ENCODE measurements at regions not wholly inside any gene's neighbourhood (a gene's known extent, or its start where the extent isn't known, plus 50 kb on each side); places are given as distances from the start of the nearest gene placed in this dataset.

DNA sequence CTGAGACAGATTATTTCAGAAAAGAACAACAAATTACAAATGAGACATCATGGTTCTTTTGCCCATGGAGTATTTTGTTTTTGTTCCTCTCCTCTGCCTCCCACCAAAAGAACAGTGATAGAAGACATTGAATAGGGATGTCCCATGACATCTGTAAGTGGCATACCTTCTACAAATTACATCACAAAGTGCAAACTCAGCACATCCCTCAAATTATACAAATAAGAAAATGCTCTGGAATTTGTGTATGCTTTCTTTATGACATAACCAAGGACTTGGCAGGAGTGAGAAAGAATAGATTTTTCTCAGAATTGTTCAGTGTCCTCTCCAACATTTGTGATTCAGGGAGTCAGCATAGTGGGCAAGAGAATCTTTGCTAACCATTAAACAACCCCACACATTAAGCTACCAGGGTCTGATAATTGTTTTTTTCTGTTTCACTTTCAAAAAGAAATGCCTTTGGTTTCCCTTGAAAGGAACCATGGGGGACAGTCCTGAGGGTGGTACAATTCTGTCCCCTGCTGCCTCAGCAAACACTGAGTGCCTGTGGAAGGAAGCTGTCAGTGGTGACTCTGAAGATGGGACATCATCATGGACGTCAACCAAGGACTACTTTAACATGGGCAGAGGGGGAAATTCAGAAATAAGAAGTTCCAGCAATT, 430.3 kb downstream of the AASDHPPT start:
- Histone ChIP-seq H3K4me1 (ENCODE audit: insufficient read depth, low read length) (no peaks in the 10 kb centered on the region), H3F3A (ENCODE audit: low read length, unreplicated experiment) (no peaks in the 10 kb centered on the region), H3K27ac (ENCODE audit: low read length) (no peak overlapping the region), H3K36me3 (ENCODE audit: low read depth, low read length) (no peaks in the 10 kb centered on the region), H3K4me2 (ENCODE audit: low read length) (no peak overlapping the region), H3K9me3 (ENCODE audit: low read length) (no peaks in the 10 kb centered on the region), H3K27me3 (ENCODE audit: low read length) (no peaks in the 10 kb centered on the region), H3K4me3 (ENCODE audit: low read length) (no peak overlapping the region), H4K20me1 (ENCODE audit: low read length) (no peaks in the 10 kb centered on the region), H3K9ac (ENCODE audit: low read length) (no peak overlapping the region), H3K9me2 (replicated peaks; ENCODE audit: low read length) (no peaks in the 10 kb centered on the region), H3K79me2 (ENCODE audit: low read length) (no peaks in the 10 kb centered on the region), H2AFZ (ENCODE audit: low read length) (no peak overlapping the region)
- DNase-seq (no peak), ATAC-seq (no peak)
- BruUV-seq (replicated peaks) = no TSS peak
- intact Hi-C loops (cut with micrococcal nuclease) = no loop called here
- ChIA-PET POLR2A (ENCODE audit: unreplicated experiment) (no interaction called here), CTCF (no interaction called here)
- TF ChIP-seq EZH2 (IDR thresholded peaks at IDR 0.05; ENCODE audit: low read length, unreplicated experiment) = no peak
- no peak for TF ChIP-seq EZH2phosphoT487 (IDR thresholded peaks at IDR 0.05; ENCODE audit: borderline replicate concordance, low read length)
- TF ChIP-seq, protein P1, sequence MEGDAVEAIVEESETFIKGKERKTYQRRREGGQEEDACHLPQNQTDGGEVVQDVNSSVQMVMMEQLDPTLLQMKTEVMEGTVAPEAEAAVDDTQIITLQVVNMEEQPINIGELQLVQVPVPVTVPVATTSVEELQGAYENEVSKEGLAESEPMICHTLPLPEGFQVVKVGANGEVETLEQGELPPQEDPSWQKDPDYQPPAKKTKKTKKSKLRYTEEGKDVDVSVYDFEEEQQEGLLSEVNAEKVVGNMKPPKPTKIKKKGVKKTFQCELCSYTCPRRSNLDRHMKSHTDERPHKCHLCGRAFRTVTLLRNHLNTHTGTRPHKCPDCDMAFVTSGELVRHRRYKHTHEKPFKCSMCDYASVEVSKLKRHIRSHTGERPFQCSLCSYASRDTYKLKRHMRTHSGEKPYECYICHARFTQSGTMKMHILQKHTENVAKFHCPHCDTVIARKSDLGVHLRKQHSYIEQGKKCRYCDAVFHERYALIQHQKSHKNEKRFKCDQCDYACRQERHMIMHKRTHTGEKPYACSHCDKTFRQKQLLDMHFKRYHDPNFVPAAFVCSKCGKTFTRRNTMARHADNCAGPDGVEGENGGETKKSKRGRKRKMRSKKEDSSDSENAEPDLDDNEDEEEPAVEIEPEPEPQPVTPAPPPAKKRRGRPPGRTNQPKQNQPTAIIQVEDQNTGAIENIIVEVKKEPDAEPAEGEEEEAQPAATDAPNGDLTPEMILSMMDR (conservative IDR thresholded peaks at IDR 0.05; ENCODE audit: low read depth, low read length) = no peak

DNA sequence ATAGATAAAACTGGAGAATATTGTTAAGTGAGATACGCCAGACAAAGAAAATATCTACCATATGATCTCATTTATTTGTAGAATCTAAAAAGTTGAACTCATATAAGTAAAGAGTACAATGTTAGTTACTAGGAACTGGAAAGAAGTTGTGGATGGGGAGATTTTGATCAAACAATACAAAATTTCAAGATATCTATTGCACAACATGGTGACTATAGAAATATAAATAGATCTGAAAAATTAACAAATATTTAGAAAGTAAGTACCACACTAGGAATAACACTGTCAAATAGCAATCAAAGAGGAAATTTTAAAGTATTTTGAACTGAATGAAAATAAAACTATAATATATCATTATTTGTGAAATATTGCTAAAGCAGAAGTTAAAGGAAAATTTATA, 437.2 kb downstream of the AASDHPPT start:
- no TSS peak for BruUV-seq (replicated peaks)
- ATAC-seq (no peak), DNase-seq (no peak)
- Histone ChIP-seq H3K27ac (ENCODE audit: low read length) (no peak overlapping the region), H4K20me1 (ENCODE audit: low read length) (no peaks in the 10 kb centered on the region), H3K9me3 (ENCODE audit: low read length) (no peaks in the 10 kb centered on the region), H3K4me2 (ENCODE audit: low read length) (no peak overlapping the region), H3K4me3 (ENCODE audit: low read length) (no peak overlapping the region), H3K4me1 (ENCODE audit: insufficient read depth, low read length) (no peaks in the 10 kb centered on the region), H3K9ac (ENCODE audit: low read length) (no peak overlapping the region), H3K36me3 (ENCODE audit: low read depth, low read length) (no peaks in the 10 kb centered on the region), H3K9me2 (replicated peaks; ENCODE audit: low read length) (no peaks in the 10 kb centered on the region), H2AFZ (ENCODE audit: low read length) (no peak overlapping the region), H3K79me2 (ENCODE audit: low read length) (no peaks in the 10 kb centered on the region), H3K27me3 (ENCODE audit: low read length) (no peaks in the 10 kb centered on the region), H3F3A (ENCODE audit: low read length, unreplicated experiment) (no peaks in the 10 kb centered on the region)
- intact Hi-C loops (cut with micrococcal nuclease) = no loop called here
- CTCF ChIA-PET = no interaction called here
- TF ChIP-seq EZH2phosphoT487 (IDR thresholded peaks at IDR 0.05; ENCODE audit: borderline replicate concordance, low read length) (no peak), EZH2 (IDR thresholded peaks at IDR 0.05; ENCODE audit: low read length, unreplicated experiment) (no peak)
- TF ChIP-seq, protein P1 (conservative IDR thresholded peaks at IDR 0.05; ENCODE audit: low read depth, low read length) = no peak
- POLR2A ChIA-PET (ENCODE audit: unreplicated experiment) = no interaction called here

DNA sequence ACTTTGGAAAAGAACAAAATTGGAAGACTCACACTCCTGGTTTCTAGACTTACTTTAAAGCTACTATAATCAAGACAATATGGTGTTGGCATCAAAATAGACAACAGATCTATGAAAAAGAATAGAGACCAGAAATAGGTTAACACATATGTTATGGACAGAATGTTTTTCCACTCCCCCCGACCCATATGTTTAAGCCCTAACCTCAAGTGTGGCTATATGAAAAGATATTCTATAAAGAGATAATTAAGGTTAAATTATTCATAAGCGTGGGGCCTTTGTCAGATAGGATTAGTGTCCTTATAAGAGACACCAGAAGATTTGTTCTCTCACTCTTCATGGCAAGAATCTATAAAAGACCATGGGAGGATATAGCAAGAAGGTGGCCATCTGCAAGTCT, 440.0 kb downstream of the AASDHPPT start:
- Histone ChIP-seq H3K79me2 (ENCODE audit: low read length) (no peaks in the 10 kb centered on the region), H3K27ac (ENCODE audit: low read length) (no peak overlapping the region), H3K9me3 (ENCODE audit: low read length) (no peaks in the 10 kb centered on the region), H3K4me1 (ENCODE audit: insufficient read depth, low read length) (peaks cover 7% of the 10 kb centered on the region; the same call in 1 of the 2 replicates), H3K9me2 (replicated peaks; ENCODE audit: low read length) (no peaks in the 10 kb centered on the region), H3K36me3 (ENCODE audit: low read depth, low read length) (no peaks in the 10 kb centered on the region), H3K9ac (ENCODE audit: low read length) (no peak overlapping the region), H3K4me2 (ENCODE audit: low read length) (no peak overlapping the region), H3K4me3 (ENCODE audit: low read length) (no peak overlapping the region), H3F3A (ENCODE audit: low read length, unreplicated experiment) (no peaks in the 10 kb centered on the region), H3K27me3 (ENCODE audit: low read length) (no peaks in the 10 kb centered on the region), H2AFZ (ENCODE audit: low read length) (no peak overlapping the region), H4K20me1 (ENCODE audit: low read length) (no peaks in the 10 kb centered on the region)
- no peak for DNase-seq
- intact Hi-C loops (cut with micrococcal nuclease) = no loop called here
- TF ChIP-seq EZH2phosphoT487 (IDR thresholded peaks at IDR 0.05; ENCODE audit: borderline replicate concordance, low read length) (no peak), EZH2 (IDR thresholded peaks at IDR 0.05; ENCODE audit: low read length, unreplicated experiment) (no peak)
- TF ChIP-seq, protein P1 (conservative IDR thresholded peaks at IDR 0.05; ENCODE audit: low read depth, low read length) = no peak
- BruUV-seq (replicated peaks) = no TSS peak
- no peak for ATAC-seq
- CTCF ChIA-PET = no interaction called here
- POLR2A ChIA-PET (ENCODE audit: unreplicated experiment) = no interaction called here

Data from PC-3 (cell line).